ENCODE measurements at regions not wholly inside any gene's neighbourhood (a gene's known extent, or its start where the extent isn't known, plus 50 kb on each side); places are given as distances from the start of the nearest gene placed in this dataset.

- H3K4me2 ChIP-seq (ENCODE audit: low read length) = no peak overlapping the region
- FAIRE-seq = no peak
- H3K4me3 ChIP-seq (ENCODE audit: insufficient read depth, low read depth, low read length) = no peak overlapping the region
- peak; percentile 72 for DNase-seq (ENCODE audit: low read depth)
- peaks cover 3% of the 10 kb centered on the region for H3K9me3 ChIP-seq (ENCODE audit: insufficient read depth, low read depth, low read length)
- H3K79me2 ChIP-seq (ENCODE audit: insufficient read depth, low read length) = no peaks in the 10 kb centered on the region
- H3K27me3 ChIP-seq (ENCODE audit: insufficient read depth, low read length) = no peaks in the 10 kb centered on the region
- no peaks in the 10 kb centered on the region for H4K20me1 ChIP-seq (ENCODE audit: insufficient read depth, low read length)
- no peaks in the 10 kb centered on the region for H3K4me1 Mint-ChIP-seq (ENCODE audit: low read depth, unreplicated experiment)
- H3K36me3 Mint-ChIP-seq (ENCODE audit: low read depth, unreplicated experiment) = no peaks in the 10 kb centered on the region
- no peak overlapping the region for H3K9ac ChIP-seq (ENCODE audit: low read length)
- no peak overlapping the region for H3K27ac ChIP-seq (ENCODE audit: low read depth, low read length)
- no peaks in the 10 kb centered on the region for H3K9me3 Mint-ChIP-seq (ENCODE audit: unreplicated experiment)
- no peak for TF ChIP-seq EZH2 (IDR thresholded peaks at IDR 0.05; ENCODE audit: insufficient read depth, low read length)
- TF ChIP-seq, protein P1, sequence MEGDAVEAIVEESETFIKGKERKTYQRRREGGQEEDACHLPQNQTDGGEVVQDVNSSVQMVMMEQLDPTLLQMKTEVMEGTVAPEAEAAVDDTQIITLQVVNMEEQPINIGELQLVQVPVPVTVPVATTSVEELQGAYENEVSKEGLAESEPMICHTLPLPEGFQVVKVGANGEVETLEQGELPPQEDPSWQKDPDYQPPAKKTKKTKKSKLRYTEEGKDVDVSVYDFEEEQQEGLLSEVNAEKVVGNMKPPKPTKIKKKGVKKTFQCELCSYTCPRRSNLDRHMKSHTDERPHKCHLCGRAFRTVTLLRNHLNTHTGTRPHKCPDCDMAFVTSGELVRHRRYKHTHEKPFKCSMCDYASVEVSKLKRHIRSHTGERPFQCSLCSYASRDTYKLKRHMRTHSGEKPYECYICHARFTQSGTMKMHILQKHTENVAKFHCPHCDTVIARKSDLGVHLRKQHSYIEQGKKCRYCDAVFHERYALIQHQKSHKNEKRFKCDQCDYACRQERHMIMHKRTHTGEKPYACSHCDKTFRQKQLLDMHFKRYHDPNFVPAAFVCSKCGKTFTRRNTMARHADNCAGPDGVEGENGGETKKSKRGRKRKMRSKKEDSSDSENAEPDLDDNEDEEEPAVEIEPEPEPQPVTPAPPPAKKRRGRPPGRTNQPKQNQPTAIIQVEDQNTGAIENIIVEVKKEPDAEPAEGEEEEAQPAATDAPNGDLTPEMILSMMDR (IDR thresholded peaks at IDR 0.05; ENCODE audit: insufficient read depth, low read depth, low read length) = no peak
- H3K4me1 ChIP-seq (ENCODE audit: insufficient read depth, low read length) = no peaks in the 10 kb centered on the region
- no peaks in the 10 kb centered on the region for H3K36me3 ChIP-seq (ENCODE audit: insufficient read depth, low read length)
- no peak overlapping the region for H3K27ac Mint-ChIP-seq (ENCODE audit: unreplicated experiment)
- no peak overlapping the region for H3K4me3 Mint-ChIP-seq (ENCODE audit: unreplicated experiment)
- no peaks in the 10 kb centered on the region for H3K27me3 Mint-ChIP-seq (ENCODE audit: low read depth, unreplicated experiment)
- no peak overlapping the region for H2AFZ ChIP-seq (ENCODE audit: low read depth, low read length)
These were observed 694.4 kb downstream of the LTN1 start for GRCh38 chr21:28298251-28298672.

DNA sequence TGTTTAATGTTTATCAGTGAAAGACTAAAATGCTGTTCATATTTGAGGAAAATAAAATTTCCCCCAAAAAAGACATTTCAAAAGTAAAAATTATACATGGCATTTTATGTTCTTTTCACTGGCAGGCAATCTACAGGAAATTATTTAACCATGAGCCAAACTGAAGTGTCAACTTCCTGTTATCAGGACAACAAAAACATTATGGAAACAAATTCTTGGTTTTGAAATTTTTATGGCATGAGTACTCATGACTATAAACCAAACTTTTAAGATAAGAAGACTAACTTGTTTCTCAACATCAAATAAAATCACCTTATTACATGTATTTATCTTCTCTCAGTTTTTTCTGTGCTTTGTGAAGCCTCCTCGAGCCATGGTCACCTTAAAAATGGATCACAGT is 698.6 kb downstream of the LTN1 start:
- Mint-ChIP-seq H3K27me3 (ENCODE audit: low read depth, unreplicated experiment) (no peaks in the 10 kb centered on the region), H3K4me3 (ENCODE audit: unreplicated experiment) (no peak overlapping the region), H3K4me1 (ENCODE audit: low read depth, unreplicated experiment) (no peaks in the 10 kb centered on the region), H3K36me3 (ENCODE audit: low read depth, unreplicated experiment) (peaks cover 2% of the 10 kb centered on the region), H3K27ac (ENCODE audit: unreplicated experiment) (no peak overlapping the region), H3K9me3 (ENCODE audit: unreplicated experiment) (peaks cover 11% of the 10 kb centered on the region)
- Histone ChIP-seq H3K4me3 (ENCODE audit: insufficient read depth, low read depth, low read length) (no peak overlapping the region), H3K27me3 (ENCODE audit: insufficient read depth, low read length) (no peaks in the 10 kb centered on the region), H3K36me3 (ENCODE audit: insufficient read depth, low read length) (no peaks in the 10 kb centered on the region), H3K4me1 (ENCODE audit: insufficient read depth, low read length) (no peaks in the 10 kb centered on the region), H4K20me1 (ENCODE audit: insufficient read depth, low read length) (no peaks in the 10 kb centered on the region), H3K27ac (ENCODE audit: low read depth, low read length) (no peak overlapping the region), H3K9me3 (ENCODE audit: insufficient read depth, low read depth, low read length) (no peaks in the 10 kb centered on the region), H3K4me2 (ENCODE audit: low read length) (no peak overlapping the region), H3K9ac (ENCODE audit: low read length) (no peak overlapping the region), H2AFZ (ENCODE audit: low read depth, low read length) (no peak overlapping the region), H3K79me2 (ENCODE audit: insufficient read depth, low read length) (no peaks in the 10 kb centered on the region)
- no peak for FAIRE-seq
- TF ChIP-seq, protein P1 (IDR thresholded peaks at IDR 0.05; ENCODE audit: insufficient read depth, low read depth, low read length) = no peak
- TF ChIP-seq EZH2 (IDR thresholded peaks at IDR 0.05; ENCODE audit: insufficient read depth, low read length) = no peak
- DNase-seq (ENCODE audit: low read depth) = peak; percentile 52

GRCh38 chr21:28283641-28284490 is 708.8 kb downstream of the LTN1 start:
- H2AFZ ChIP-seq (ENCODE audit: low read depth, low read length) = no peak overlapping the region
- H3K4me1 Mint-ChIP-seq (ENCODE audit: low read depth, unreplicated experiment) = peaks cover 8% of the 10 kb centered on the region
- H3K4me3 ChIP-seq (ENCODE audit: insufficient read depth, low read depth, low read length) = no peak overlapping the region
- H3K9me3 Mint-ChIP-seq (ENCODE audit: unreplicated experiment) = peaks cover 3% of the 10 kb centered on the region
- no peaks in the 10 kb centered on the region for H3K27me3 ChIP-seq (ENCODE audit: insufficient read depth, low read length)
- H3K9me3 ChIP-seq (ENCODE audit: insufficient read depth, low read depth, low read length) = no peaks in the 10 kb centered on the region
- no peaks in the 10 kb centered on the region for H3K79me2 ChIP-seq (ENCODE audit: insufficient read depth, low read length)
- no peak overlapping the region for H3K4me3 Mint-ChIP-seq (ENCODE audit: unreplicated experiment)
- H3K36me3 Mint-ChIP-seq (ENCODE audit: low read depth, unreplicated experiment) = peaks cover under 1% of the 10 kb centered on the region
- H4K20me1 ChIP-seq (ENCODE audit: insufficient read depth, low read length) = no peaks in the 10 kb centered on the region
- peaks cover 11% of the 10 kb centered on the region for H3K4me1 ChIP-seq (ENCODE audit: insufficient read depth, low read length)
- TF ChIP-seq, protein P1 (IDR thresholded peaks at IDR 0.05; ENCODE audit: insufficient read depth, low read depth, low read length) = no peak
- no peak for TF ChIP-seq EZH2 (IDR thresholded peaks at IDR 0.05; ENCODE audit: insufficient read depth, low read length)
- H3K4me2 ChIP-seq (ENCODE audit: low read length) = peak overlapping the region; percentile 40
- peak overlapping the region; percentile 7 for H3K9ac ChIP-seq (ENCODE audit: low read length)
- peak overlapping the region; percentile 45 for H3K27ac ChIP-seq (ENCODE audit: low read depth, low read length)
- FAIRE-seq = peak; percentile 92
- no peaks in the 10 kb centered on the region for H3K27me3 Mint-ChIP-seq (ENCODE audit: low read depth, unreplicated experiment)
- no peaks in the 10 kb centered on the region for H3K36me3 ChIP-seq (ENCODE audit: insufficient read depth, low read length)
- H3K27ac Mint-ChIP-seq (ENCODE audit: unreplicated experiment) = no peak overlapping the region
- peak; percentile 94 for DNase-seq (ENCODE audit: low read depth)
